Kidney (tissue), 13 donors: ENCODE measurements at regions not wholly inside any gene's neighbourhood (a gene's known extent, or its start where the extent isn't known, plus 50 kb on each side); places are given as distances from the start of the nearest gene placed in this dataset.
A peak's percentile ranks its signal among the peaks of the same experiment; 100 is the strongest.

Experiments
- DNase-seq, 5 donors: peaks; one replicate each; pipeline ENCODE4 v3.0.0-alpha.2; 2013 to 2020
- FAIRE-seq: peaks from 2 replicates; lab custom pipeline; 2012; peaks lifted over from hg19 to GRCh38; lab: Jason Lieb, UNC
- H3K27ac ChIP-seq, 2 donors: one replicate each; pipeline ENCODE4 v1.7.0; 2013; ENCODE audit warnings: low read depth in 2 of 2, low read length in 2 of 2, inconsistent platforms in 1 of 2
- H3K27me3 ChIP-seq: one replicate; pipeline ENCODE4 v1.7.1; 2013; ENCODE audit warnings: low read length, inconsistent platforms; ENCODE audit not compliant: control insufficient read depth, insufficient read depth
- H3K36me3 ChIP-seq, 3 donors: one replicate each; pipeline versions ENCODE4 v1.7.0 to v1.7.1; 2013; ENCODE audit warnings: low read length in 3 of 3, control low read depth in 1 of 3, inconsistent platforms in 1 of 3; ENCODE audit not compliant: insufficient read depth in 3 of 3, control insufficient read depth in 2 of 3
- H3K4me1 ChIP-seq, 3 donors: one replicate each; pipeline versions ENCODE4 v1.7.0 to v1.7.1; 2013; ENCODE audit warnings: low read length in 3 of 3, inconsistent platforms in 1 of 3, low read depth in 1 of 3; ENCODE audit not compliant: control insufficient read depth in 2 of 3, insufficient read depth in 2 of 3
- H3K4me3 ChIP-seq, 3 donors: one replicate each; pipeline versions ENCODE4 v1.7.0 to v1.8.1; 2013; ENCODE audit warnings: low read length in 3 of 3, control low read depth in 1 of 3, inconsistent platforms in 1 of 3
- H3K9ac ChIP-seq, 3 donors: one replicate each; pipeline versions ENCODE4 v1.7.0 to v1.7.1; 2013; ENCODE audit warnings: low read length in 3 of 3, control low read depth in 1 of 3, inconsistent platforms in 1 of 3
- H3K9me3 ChIP-seq, 3 donors: one replicate each; pipeline versions ENCODE4 v1.7.0 to v1.7.1; 2013; ENCODE audit warnings: low read length in 3 of 3, control low read depth in 1 of 3, inconsistent platforms in 1 of 3; ENCODE audit not compliant: control insufficient read depth in 2 of 3, insufficient read depth in 1 of 3
- intact Hi-C: fragments of 100-400 bp; cut with DNase I; formaldehyde crosslinking; loops from one replicate; pipeline ENCODE4 v1.11.1; 2022
- TF ChIP-seq, protein P1 (sequence below): IDR thresholded peaks from 3 replicates; pipeline ENCODE4 v1.5.1; 2012; ENCODE audit warnings: mild to moderate bottlenecking, moderate library complexity, borderline replicate concordance; ENCODE audit not compliant: insufficient read depth; ENCODE audit errors: extremely low read depth
- donor health status: control.
- donor health status: control.
- donor health status: control.
- donor health status: control.
- donor health status: control.
- donor health status: DM: yes; HTN: yes; CAD: no.
- donor health status: Normal renal cell carcinoma (clear cell type).

- no peak overlapping the region for H3K4me3 ChIP-seq
- H3K27ac ChIP-seq = no peak overlapping the region
- no peaks in the 10 kb centered on the region for H3K4me1 ChIP-seq
- H3K9ac ChIP-seq = no peak overlapping the region
- intact Hi-C loops = no loop called here
- TF ChIP-seq, protein P1, sequence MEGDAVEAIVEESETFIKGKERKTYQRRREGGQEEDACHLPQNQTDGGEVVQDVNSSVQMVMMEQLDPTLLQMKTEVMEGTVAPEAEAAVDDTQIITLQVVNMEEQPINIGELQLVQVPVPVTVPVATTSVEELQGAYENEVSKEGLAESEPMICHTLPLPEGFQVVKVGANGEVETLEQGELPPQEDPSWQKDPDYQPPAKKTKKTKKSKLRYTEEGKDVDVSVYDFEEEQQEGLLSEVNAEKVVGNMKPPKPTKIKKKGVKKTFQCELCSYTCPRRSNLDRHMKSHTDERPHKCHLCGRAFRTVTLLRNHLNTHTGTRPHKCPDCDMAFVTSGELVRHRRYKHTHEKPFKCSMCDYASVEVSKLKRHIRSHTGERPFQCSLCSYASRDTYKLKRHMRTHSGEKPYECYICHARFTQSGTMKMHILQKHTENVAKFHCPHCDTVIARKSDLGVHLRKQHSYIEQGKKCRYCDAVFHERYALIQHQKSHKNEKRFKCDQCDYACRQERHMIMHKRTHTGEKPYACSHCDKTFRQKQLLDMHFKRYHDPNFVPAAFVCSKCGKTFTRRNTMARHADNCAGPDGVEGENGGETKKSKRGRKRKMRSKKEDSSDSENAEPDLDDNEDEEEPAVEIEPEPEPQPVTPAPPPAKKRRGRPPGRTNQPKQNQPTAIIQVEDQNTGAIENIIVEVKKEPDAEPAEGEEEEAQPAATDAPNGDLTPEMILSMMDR = no peak
- H3K9me3 ChIP-seq = no peaks in the 10 kb centered on the region
- FAIRE-seq = no peak
- no peaks in the 10 kb centered on the region for H3K27me3 ChIP-seq
- no peaks in the 10 kb centered on the region for H3K36me3 ChIP-seq
- no peak for DNase-seq
Observed at GRCh38 chr5:125226825-125227224, 480.4 kb upstream of the ZNF608 start.

DNA sequence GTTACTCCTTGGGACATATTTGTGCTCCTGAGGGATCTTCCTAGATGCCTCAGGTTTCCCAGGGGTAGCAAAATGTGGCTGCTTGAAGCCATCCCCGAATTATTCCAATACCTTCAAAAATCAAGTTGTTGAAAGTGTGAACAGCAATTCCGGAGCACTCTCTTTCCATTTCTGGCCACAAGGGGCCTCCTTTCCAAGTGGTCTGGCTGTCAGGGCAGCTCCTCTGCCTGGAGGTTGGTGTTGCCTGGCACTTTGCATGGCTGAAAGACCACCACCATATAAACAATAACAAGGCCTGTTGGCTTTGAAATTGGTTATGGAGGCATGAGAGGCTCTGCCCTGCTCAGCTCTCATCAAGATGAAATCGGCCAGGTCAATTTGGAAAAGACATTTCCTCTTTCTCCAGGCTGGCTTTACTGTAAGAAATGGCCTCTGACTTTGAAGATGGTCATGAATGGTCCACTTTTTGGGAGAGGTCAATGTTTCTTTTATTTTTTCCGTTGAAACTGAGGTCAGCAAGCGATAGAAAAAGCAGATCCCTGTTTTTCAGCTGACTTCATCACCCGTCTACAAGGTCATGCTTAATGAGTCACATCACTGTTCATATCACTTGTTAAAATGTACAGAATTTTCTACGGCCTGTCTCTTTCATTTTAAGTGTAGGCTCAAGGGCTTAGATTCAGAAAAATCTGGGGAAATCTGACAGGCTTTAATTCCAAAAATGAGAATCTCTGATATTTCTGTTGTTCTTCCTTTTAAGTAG lies 481.1 kb upstream of the ZNF608 start:
- Histone ChIP-seq H3K27me3 (no peaks in the 10 kb centered on the region), H3K4me1 (no peaks in the 10 kb centered on the region), H3K9me3 (no peaks in the 10 kb centered on the region), H3K4me3 (no peak overlapping the region), H3K9ac (no peak overlapping the region), H3K27ac (no peak overlapping the region), H3K36me3 (no peaks in the 10 kb centered on the region)
- TF ChIP-seq, protein P1 = peak; percentile 41
- DNase-seq (peak in 2 of 5 donors; percentile 14 to 22), FAIRE-seq (no peak)
- intact Hi-C loops = no loop called here

DNA sequence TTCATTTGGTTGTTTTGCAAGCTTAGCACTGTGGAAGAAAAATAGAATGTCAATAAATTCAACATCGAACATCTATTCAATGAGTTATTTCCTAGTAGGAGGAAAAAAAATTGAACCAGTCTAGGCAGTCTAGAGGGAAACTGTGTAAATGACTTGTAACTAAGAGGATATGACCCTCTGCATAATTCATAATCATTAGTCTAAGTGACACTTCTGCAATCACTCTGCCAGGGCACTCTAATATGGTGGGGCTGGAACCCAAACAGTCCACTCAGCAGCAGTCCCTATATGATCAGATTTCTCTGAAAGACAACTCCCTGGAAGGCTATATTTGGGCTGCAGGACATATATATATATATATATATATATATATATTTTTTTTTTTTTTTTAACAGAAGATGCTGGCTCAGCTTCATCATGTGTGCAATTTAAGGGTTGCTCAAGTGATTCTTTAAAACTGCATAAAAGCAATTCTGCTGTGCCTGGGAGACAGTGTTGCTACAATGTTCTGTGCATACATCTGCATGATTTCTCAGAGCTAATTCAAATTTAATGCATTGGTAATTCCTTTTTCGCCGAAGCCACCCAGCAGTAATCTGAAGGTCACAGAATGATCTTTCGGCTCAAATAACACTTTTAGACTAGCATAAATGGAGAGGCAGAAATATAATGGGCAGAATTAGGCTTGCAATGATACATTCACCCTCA lies 482.1 kb upstream of the ZNF608 start:
- no peaks in the 10 kb centered on the region for H3K4me1 ChIP-seq
- DNase-seq = no peak
- H3K9ac ChIP-seq = no peak overlapping the region
- no peaks in the 10 kb centered on the region for H3K9me3 ChIP-seq
- H3K27me3 ChIP-seq = no peaks in the 10 kb centered on the region
- no peak overlapping the region for H3K4me3 ChIP-seq
- H3K36me3 ChIP-seq = no peaks in the 10 kb centered on the region
- intact Hi-C loops = no loop called here
- no peak for FAIRE-seq
- no peak overlapping the region for H3K27ac ChIP-seq
- TF ChIP-seq, protein P1 = no peak
